DMS53 treated with DMSO at 0.1 percent for 48 hours (cell line): ENCODE measurements at regions not wholly inside any gene's neighbourhood (a gene's known extent, or its start where the extent isn't known, plus 50 kb on each side); places are given as distances from the start of the nearest gene placed in this dataset.
"Not testable (repeated sequence)": the region's sequence is repeated elsewhere in the genome, so short reads cannot be mapped to it uniquely, and the experiment has no call there.

Source experiments
- DNase-seq: peaks from one replicate; lab custom pipeline; 2025; ENCODE audit not compliant: unreplicated experiment; lab: John Stamatoyannopoulos, UW

DNA sequence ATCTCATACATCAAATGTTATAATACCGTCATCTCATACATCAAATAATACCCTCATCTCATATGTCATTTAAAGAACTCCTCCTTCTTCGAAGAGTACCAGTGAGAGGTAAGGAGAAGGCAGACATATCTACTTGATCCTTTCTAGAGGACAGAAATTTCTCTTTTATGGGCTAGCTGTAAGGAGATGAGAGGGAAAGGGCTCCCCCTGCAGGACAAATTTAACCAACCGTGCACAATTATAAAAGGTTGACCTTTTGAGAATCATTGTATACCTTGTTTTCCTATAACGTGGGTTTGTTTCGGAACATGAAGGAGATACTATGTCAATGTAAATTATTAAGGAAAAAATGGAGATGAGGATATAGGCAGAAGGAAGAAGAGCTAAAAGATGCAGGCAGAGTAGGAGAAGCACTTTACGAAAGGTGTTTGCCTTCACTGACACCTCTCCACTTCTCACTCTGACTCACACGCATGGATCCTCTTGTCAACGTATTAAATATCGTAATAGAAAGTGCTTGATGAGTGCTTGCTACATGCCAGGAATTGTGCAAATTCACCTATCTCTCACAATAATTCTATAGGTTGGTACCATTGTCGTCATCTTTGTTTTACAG is 465.9 kb upstream of the ERCC4 start:
- DNase-seq, result no peak

DNA sequence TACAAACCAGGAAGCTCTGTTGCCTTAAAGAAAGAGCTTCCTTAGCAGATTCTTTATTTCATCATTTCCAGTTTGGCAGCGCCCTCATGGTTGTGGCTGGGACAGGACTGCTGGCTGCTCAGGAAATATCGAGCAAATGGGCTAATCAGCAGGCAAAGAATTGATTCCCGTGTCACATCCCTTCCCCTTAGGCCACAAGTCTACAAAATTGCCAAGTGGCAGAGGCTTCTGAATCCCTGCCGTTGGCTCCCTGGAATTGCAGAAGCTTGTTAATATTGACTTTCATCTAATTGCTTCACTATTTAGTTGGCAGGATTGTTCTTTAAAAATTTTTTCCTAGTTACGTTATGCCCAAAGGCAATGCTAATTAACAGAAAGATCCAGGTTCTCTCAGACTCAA is 456.3 kb upstream of the ERCC4 start:
- DNase-seq, result no peak

DNA sequence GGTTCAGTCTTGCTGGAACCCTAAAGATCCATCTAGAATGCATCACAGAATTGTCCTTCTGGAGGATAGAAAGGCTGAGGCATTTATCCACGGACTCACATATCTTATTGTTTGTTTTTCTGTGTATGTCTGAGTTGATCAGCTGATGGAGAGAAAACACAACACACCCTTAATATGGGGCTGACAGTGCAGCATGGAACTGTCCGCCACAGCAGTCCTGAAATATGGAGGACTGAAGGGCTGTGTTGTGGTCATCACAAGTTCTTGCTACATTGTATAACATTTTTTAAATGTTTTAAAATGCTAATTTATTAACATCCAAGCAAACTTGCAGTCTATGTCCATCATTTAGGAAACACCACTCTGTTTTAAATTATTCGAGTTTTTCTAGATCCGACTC is 448.9 kb upstream of the ERCC4 start:
- no peak for DNase-seq

DNA sequence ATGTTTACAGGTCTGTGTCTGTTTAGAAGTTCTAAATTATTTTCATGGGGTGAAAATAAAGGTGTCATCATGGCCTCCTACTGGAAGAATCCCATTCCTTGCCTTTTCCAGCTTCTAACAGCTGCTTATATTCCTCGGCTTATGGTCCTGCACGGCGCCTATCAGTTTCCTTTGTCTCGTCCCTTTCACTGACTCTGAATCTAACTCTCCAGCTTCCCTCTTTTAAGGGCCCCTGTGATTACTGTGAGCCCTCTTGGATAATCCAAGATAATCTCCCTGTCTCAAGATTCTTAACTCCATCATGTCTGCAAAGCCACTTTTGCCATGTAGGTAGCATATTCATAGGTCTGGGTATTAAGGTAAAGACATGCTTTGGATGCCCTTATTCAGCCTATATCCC is 441.0 kb upstream of the ERCC4 start:
- no peak for DNase-seq

DNA sequence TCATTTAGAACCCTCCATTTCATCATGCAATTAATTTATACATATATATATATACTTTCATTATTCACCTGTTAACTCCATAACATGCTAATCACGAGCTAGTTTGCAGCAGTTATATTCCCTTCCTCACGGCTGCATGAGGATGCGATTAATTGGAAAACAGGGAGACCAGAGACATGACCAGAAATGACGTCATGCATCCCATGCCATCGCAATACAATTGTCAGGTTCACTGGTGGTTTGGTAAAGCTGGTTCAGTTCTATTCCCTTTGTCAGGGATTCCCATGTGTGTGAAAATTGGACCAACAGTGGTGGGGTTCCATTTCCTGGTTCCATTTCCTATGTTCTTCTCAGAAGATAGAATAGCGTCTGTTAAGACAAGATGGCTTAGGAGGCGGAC is 440.4 kb upstream of the ERCC4 start:
- DNase-seq, result no peak

DNA sequence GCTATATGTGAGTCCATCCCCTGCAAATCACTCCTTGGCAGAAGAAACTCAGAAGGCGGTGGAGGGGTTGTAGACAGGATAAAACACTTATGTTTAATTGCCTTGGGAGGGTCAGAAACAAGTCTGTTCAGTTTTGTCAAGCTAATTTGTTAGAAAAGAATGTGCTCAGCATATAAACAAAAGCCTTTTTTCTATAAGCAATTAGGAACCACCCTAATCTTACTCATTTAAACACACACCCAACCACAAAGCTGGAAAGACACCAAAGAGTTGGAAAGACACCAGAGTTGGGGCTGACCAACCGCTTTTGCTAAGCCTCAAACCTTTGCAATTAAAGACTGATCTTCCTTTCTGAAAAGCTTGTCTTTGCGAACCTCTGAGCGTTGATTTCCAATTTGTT is 439.2 kb upstream of the ERCC4 start:
- no peak for DNase-seq

DNA sequence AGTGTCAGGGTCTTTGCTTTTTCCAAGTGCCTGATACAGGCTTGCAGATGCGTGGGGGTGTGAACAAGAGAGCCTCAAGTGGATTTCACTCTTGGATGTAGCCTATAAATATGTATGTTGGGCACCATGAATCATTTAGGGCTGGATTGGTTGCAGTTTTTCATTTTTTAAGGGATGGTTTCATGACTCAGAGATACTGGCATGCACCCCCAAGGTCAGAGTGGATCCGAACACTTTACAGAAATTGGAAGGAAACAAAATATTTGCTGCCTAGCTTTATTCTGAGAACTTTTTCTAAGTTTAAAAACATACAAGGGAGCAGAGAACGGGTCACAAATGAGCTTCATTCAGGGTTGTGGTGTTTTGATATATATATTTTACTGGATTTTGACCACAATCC is 436.8 kb upstream of the ERCC4 start:
- no peak for DNase-seq

DNA sequence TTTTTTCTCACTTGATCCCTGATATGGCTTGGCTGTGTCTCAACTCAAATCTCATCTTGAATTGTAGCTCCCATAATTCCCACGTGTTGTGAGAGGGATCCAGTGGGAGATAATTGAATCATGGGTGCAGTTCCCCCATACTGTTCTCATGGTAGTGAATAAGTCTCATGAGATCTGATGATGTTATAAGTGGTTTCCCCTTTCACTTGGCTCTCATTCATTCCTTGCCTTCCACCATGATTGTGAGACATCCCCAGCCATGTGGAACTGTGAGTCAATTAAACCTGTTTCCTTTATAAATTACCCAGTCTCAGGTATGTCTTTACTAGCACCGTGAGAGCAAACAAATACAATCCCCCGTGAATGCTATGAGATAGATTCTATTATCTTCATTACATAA is 430.5 kb upstream of the ERCC4 start:
- not testable (repeated sequence) for DNase-seq

DNA sequence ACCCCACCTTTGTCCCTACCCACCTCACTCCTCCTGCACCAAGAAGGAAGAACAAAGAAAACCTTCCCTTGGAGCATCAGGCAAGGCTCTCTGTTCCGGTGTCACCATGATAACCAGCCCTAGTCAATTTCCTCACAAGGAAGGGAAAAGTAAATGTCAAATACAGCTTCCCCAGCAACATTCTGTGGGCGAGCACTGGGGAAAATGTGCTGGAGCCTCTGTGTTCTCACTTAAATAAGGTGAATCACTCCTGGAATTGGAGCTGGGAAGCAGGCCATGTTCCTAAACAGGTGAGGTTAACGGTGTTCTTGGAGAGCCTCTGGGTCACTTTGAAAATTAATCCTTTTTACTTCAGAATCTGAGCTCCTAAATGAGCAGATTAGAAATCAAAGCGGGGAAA is 427.9 kb upstream of the ERCC4 start:
- DNase-seq, result no peak

DNA sequence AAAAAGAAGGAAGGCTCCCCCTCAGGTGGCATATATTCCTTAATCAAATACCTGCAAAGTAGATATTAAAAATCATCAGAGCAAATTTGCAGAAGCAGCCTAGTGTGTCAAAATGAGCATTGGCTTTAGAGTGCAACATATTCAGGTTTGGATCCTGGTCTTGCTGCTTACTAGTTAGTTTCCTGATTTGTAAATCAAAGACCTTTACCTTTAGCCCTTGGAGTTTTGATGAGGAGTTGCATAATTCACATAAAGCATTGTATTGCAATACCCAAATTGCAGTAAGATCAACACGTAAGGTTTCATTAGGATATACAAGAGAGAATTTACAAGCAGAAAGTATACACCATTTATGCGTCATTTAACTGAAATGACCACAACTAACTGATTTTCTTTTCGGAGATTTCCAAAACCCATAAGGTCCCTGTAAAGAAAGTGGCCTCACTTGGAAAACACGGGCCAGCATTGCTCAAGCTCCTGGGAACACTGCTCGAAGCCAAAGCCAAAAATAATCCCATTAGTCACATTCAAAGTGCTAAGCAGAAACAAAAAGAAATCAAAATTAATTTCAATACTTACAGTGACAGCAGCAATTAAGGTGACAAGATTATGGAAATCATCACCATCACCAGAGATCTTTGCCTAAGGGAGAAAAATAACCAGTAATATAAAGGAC is 415.9 kb upstream of the ERCC4 start:
- no peak for DNase-seq

DNA sequence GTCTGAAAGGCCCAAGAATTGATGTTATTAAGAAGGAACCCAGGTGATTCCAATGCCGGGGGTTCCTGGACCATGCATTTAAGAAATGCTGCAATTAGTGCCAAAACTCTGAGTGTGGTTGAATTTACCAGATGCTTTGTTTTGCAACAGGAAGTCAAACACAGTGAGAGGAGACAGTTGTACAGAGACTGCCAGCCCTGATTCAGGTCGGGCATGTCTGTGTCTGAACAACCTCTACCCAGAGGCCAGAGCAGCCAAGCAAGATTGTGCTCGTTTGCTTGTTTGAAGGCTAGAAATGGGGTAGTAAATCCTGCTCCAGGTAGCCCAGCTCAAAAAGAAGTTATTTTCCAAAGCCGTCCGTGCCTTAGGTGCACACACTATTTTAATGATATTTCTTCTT is 412.4 kb upstream of the ERCC4 start:
- no peak for DNase-seq

DNA sequence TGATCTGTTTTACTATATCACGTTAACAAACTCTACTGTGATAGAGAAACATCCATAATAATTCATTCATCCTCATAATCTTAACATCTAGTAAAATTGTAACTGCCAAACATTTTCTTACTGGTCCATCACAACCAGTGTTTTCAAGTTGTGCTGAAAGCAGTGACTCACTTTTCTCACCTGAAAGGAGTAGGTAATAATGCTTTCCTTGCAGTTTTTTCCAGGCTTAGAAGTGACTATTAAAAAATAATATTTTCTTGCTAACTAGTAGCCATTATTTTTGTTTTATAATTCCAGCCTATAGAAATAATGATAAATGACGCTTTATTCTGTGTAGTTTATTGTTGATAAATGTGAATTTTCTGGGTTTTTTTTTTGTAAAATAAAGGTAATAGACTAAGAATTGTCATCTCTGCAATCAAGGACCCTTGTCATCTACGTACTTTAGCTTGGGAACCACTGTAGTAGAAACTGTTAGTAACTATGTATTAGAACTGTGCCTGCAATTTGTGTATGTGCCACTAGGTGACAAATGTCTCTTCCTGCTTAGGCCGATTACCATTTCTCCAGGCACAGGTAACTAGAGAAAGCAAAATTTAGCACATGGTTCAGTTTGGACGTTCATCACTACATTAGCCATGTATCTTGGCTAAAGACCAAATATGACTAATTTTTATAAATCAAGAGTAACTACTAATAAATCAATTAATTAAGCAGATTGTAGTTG is 409.4 kb upstream of the ERCC4 start:
- no peak for DNase-seq

DNA sequence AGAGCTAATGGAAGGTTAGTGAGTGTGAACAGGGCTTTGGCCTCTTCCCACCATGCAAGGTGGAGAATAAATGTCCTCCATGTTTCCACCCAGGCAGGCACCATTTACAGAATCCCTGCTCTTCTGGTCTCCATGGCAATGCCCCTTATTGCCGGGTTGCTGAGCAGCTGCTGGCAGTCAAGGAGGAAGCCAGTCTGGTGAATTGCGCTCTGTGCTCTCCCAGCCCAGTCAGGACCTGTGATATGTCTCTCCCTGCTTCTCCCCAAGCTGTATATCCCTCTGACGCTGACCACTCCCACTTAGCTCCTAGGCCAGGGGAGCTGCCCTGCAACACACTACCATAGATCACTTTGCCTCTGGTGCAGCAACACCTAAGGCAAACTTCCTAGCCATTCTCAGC is 402.1 kb upstream of the ERCC4 start:
- DNase-seq, result no peak

DNA sequence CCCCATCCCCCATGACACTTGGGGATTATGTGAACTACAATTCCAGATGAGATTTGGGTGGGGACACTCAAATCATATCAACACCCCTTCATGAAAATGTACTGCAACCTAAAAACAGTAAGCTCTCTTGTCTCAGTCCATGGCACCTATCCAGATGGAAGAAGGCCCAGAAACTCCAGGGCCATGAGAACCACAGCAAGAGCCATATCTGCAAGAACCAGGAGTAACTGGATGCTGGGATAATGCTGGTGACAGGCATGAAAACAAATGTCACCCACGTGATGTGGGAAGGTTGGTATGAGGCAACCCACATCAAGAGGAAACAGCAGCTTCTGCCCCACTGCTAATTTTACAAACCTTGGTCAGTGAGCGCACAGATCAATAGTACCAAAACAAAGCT is 400.1 kb upstream of the ERCC4 start:
- no peak for DNase-seq

DNA sequence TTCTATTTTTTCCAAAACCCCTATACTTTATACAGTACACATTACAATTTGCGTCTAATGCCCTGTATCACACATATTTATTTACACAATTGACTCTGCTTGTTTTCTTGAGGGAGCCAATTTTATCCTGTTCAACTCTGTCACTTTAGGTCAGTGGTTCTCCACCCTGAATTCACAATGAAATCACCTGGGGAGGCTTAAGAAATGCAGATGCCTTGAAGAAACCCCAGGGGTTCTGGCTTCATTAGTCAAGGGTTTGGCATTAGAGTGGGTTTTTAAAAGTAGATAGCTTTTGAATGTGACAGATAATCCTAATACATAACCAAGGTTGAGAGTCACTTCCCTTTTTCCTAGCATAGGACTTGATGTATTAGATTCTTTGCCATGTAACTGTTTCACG is 398.6 kb upstream of the ERCC4 start:
- no peak for DNase-seq

DNA sequence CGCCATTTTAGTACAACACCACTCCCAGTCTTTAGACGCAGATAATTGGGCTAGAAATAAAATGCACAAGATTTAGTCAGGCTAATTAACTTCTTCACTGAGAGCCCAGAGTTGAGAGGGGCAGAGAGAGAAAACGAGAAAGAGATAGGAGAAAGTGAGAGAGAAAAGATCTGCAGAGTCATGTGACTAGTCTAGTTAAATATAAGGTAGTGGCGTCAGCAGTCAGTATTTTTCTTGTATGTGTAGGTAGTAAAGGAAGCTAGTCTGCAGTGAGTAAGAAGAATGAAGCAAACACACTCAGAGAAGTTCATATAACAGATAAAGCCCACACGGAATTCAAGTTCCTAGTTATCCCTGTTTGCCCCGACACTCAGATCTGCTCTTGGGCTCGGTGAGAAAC is 392.6 kb upstream of the ERCC4 start:
- DNase-seq, result no peak

DNA sequence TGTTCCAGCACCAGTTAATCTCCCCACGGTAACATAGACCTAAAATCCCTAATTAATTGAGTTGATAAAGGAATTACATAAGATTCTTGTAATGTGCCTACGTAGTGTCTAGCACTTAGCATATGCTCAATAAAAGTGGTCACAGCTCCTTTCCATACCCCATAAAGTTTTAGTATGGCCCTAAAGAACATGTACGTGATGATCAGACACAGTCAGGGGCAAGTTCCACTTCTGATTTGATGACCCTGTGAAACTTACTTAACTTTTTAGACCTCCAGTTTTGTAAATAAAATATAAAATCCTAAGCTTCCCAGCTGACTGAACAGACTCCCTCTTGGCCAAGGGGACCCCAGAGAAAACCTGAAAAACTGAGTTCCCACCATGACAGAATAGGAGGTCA is 391.3 kb upstream of the ERCC4 start:
- no peak for DNase-seq

DNA sequence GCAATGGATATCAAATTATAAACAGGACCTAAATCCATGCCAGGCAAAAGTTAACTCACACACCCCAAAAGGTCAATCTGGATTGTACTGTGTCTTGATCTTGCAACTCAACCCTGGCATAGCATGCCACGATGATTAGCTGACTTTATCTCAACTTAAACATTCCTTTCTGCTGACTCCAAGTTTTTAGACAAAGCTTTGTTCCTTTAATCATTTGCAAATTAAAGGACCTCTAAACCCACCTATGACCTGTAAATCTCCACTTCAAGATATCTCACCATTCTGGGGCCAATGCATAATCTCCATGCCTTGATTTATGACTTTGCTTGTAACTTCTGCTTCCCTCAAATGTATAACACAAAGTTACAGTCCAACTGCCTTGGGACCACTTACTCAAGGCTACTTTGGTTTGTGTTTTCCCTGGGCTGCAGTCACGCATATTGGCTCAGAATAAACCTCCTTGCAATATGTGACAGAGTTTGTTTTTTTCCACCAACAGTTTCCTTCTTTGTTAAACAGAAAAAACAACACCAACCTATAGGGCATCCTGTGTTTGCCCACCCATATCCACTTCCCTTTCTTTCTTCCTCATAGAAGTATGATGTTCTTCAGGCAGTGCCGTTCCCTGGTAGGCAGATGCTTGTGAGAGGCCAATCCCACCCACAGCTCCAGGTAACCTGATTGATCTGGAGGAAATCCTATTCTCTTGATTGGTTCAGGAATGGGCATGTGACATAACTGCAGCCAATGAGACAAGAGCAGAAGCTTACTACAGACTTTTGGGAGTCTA is 390.6 kb upstream of the ERCC4 start:
- DNase-seq, result no peak

DNA sequence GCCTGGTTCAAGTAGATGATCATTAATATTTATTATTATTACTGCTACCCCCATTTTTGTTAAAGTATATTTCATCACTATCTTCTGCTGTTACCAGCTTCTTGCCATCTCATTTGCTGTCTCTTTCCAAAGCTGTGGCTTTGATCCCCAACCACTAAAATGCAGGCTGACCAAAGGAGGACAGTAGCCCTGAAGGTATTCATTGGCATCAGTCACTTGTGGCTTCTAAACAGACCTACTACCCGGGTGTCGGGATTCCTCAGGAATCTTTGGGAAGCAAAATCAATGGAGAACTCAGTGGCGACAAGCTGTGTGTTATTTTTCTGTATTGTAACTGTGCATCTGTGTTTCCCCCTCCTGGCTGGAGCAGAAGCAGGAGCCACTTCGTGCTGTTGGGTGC is 379.2 kb upstream of the ERCC4 start:
- no peak for DNase-seq

DNA sequence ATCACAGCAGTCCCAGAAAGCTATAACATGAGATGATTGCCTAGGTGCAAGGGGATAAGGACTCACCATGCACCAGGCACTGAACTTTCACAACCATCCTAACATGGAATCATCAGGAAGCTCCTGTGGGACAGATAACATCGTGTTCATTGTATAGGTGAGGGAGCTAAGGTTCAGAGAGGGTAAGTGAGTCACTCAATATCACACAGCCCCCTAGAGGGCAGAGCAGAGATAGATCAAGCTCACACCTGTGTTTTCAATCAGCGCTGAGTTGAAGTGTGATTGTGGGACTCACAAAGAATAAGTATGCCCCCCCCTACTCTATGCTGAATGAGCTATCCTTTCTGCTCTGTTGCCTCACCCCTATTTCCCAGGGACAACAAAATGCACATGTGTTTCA is 377.7 kb upstream of the ERCC4 start:
- no peak for DNase-seq

DNA sequence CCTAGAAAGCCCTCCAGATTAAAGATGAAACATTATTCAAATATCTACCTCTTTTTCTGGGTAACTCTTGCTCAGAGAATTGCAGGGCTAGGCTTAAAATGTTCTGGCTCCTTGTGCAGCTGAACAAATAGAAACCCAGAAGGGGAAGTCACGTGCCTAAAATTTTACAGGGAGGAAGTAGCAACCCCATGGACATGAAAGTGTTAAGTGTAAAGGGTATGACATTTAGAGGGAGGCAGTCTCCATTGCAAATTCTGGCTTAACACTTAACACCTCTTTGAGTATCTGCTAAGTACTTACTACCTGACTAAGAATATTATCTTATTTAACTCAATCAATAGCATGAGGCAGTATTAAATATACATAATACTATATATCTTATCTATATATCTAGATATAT is 376.1 kb upstream of the ERCC4 start:
- DNase-seq, result no peak

DNA sequence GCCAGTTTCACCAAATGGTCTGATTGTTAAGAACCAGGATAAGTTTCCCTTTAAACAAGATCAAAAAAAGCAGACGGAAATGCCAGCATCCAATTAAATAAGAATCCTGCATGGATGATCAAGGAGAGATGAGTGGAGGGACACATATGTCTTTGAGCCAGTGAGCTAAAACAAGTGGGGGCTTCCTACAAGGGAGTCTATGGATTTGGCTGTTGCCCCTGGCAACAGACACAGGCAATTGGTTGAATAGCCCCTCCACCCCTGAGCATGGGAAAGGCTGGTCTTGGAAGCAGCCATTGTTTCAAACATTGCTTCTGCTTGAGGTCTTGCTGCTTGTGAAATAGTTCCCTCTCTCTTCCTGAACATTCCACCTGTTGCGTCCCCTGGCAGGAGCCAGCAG is 374.7 kb upstream of the ERCC4 start:
- DNase-seq, result no peak
